Adrenal gland (tissue), 9 donors: ENCODE measurements at regions not wholly inside any gene's neighbourhood (a gene's known extent, or its start where the extent isn't known, plus 50 kb on each side); places are given as distances from the start of the nearest gene placed in this dataset.

Source experiments
- DNase-seq, 7 donors: peaks; one replicate each; pipeline ENCODE4 v3.0.0-alpha.2; 2019 to 2020
- H3K27ac ChIP-seq, 5 donors: fragments of 200-600 bp; sonication (generic) in 4 of 5; 1 replicate in 3 of 5; 2 replicates in 2 of 5; pipeline versions ENCODE4 v1.5.1 to v1.8.0; 2016 to 2020; ENCODE audit warnings: mild to moderate bottlenecking in 1 of 5
- H3K27me3 ChIP-seq: fragments of 200-600 bp; 2 replicates; pipeline ENCODE4 v1.8.0; 2021
- H3K36me3 ChIP-seq, 2 donors: fragments of 200-600 bp; replicated peaks in 1 of 2; 1 replicate in 1 of 2; 2 replicates in 1 of 2; pipeline versions ENCODE4 v1.5.1 to v1.8.0; 2018 to 2022
- H3K4me1 ChIP-seq, 2 donors: fragments of 200-600 bp; replicated peaks in 1 of 2; 1 replicate in 1 of 2; 2 replicates in 1 of 2; pipeline versions ENCODE4 v1.5.1 to v1.8.0; 2018 to 2021
- H3K4me3 ChIP-seq, 4 donors: fragments of 200-600 bp; sonication (generic) in 3 of 4; one replicate each; pipeline ENCODE4 v1.5.1; 2016 to 2018
- H3K9me3 ChIP-seq, 3 donors: fragments of 200-600 bp; sonication (generic) in 1 of 3; replicated peaks in 1 of 3; 1 replicate in 2 of 3; 2 replicates in 1 of 3; pipeline versions ENCODE4 v1.5.1 to v1.8.0; 2016 to 2021
- CTCF ChIP-seq, 6 experiments: fragments of 450-650 bp in 4 of 6; fragments of 200-600 bp in 2 of 6; sonication (generic) in 1 of 6; IDR thresholded peaks; 1 replicate in 5 of 6; 2 replicates in 1 of 6; pipeline versions ENCODE4 v1.5.1 to v1.8.0; 2016 to 2021; ENCODE audit warnings: antibody characterized with exemption in 6 of 6, mild to moderate bottlenecking in 2 of 6, moderate library complexity in 1 of 6
- POLR2A ChIP-seq, 2 donors: fragments of 450-650 bp; IDR thresholded peaks; one replicate each; pipeline ENCODE4 v1.6.1; 2017; ENCODE audit warnings: antibody characterized with exemption in 2 of 2, mild to moderate bottlenecking in 2 of 2, moderate library complexity in 1 of 2
- WGBS, 4 donors: extraction: QIAGEN DNeasy Blood & Tissue Kit in 2 of 4; methylation state at CpG; one replicate each; pipeline versions ENCODE4 v1.1.5 to v1.1.7; 2013 to 2017; 5-methylcytosine and 5-hydroxymethylcytosine counted together
- intact Hi-C, 2 donors: fragments of 100-400 bp; cut with DNase I; formaldehyde crosslinking; loops; one replicate each; pipeline versions ENCODE4 v1.14.1 to v1.15.0; 2022 to 2023
- donor health status: healthy with polysubstance abuse.
- donor health status: Bipolar disorder and iron deficiency.
- donor health status: DM: yes; HTN: yes; CAD: no.
- donor health status: DM: no; HTN: no; CAD: no.
- donor health status: DM: no; HTN: no; CAD: no.

- Histone ChIP-seq H3K4me1 (no peaks in the 10 kb centered on the region), H3K27ac (no peak overlapping the region), H3K9me3 (no peaks in the 10 kb centered on the region), H3K4me3 (no peak overlapping the region), H3K36me3 (no peaks in the 10 kb centered on the region), H3K27me3 (no peaks in the 10 kb centered on the region)
- TF ChIP-seq POLR2A (IDR thresholded peaks at IDR 0.05) (no peak), CTCF (IDR thresholded peaks at IDR 0.05) (no peak)
- WGBS, 4 donors = 12 to 34% (median 28%) methylated on average over 1 of the region's 1 CpG
- intact Hi-C loops = no loop called here
- no peak for DNase-seq
Observed at GRCh38 chr16:51753467-51754127, 602.5 kb upstream of the SALL1 start.

DNA sequence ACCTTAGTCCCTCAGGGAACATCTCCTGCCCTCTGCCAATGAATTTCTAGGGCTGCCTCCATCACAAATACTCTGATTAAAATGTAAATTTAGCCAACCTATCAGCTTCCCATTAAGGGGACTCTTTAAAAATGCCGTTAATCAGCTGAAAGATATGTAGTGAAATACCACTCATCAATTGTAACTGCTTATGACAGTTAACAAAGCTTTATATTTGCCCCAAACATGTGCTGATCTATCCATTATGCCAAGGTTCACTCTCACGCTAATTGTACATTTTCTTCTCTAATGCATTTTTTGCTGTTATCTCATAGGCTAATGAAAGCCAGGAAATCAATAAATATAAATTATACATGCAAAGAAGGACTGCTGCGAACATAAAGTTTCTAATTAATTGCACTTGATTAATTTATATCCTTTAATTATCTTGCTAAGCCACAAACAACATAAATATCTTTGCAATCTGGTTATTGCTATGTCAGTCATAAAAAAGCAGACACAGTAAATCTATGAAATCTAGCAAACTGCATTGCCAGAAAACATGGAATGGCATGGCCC, 601.4 kb upstream of the SALL1 start:
- H3K36me3 ChIP-seq = no peaks in the 10 kb centered on the region
- DNase-seq = no peak
- H3K27me3 ChIP-seq = no peaks in the 10 kb centered on the region
- intact Hi-C loops = no loop called here
- H3K9me3 ChIP-seq = no peaks in the 10 kb centered on the region
- H3K4me1 ChIP-seq = no peaks in the 10 kb centered on the region
- H3K27ac ChIP-seq = no peak overlapping the region
- WGBS, 4 donors = 59 to 76% (median 69%) methylated on average over 3 of the region's 3 CpGs
- no peak overlapping the region for H3K4me3 ChIP-seq
- TF ChIP-seq POLR2A (IDR thresholded peaks at IDR 0.05) (no peak), CTCF (IDR thresholded peaks at IDR 0.05) (no peak)

DNA sequence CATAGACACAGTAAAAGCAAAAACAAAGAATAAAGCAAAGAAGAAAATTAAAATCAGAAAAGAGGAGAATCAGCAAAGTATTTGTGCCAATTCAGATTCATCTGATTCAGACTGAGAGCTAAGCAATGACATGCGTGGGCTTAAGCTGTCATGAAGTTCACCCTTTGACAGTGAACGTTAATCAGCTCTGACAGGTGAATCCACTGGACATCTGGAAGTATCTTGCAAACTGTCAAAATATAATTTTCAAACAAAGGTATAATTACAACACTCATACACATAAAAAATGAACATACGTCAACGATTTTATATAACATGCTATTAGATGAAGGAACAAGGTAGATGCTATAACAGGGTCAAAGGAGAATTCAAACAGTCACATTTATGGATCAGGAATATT, 596.3 kb upstream of the SALL1 start:
- Histone ChIP-seq H3K27me3 (no peaks in the 10 kb centered on the region), H3K9me3 (no peaks in the 10 kb centered on the region), H3K4me3 (no peak overlapping the region), H3K36me3 (no peaks in the 10 kb centered on the region), H3K27ac (no peak overlapping the region), H3K4me1 (no peaks in the 10 kb centered on the region)
- intact Hi-C loops = no loop called here
- no peak for DNase-seq
- WGBS, 4 donors = 69 to 76% (median 73%) methylated on average over 4 of the region's 4 CpGs
- TF ChIP-seq CTCF (IDR thresholded peaks at IDR 0.05) = no peak
- no peak for TF ChIP-seq POLR2A (IDR thresholded peaks at IDR 0.05)

- no peak for TF ChIP-seq CTCF (IDR thresholded peaks at IDR 0.05)
- no peaks in the 10 kb centered on the region for H3K4me1 ChIP-seq
- no peaks in the 10 kb centered on the region for H3K9me3 ChIP-seq
- no peak overlapping the region for H3K27ac ChIP-seq
- 31 to 51% (median 43%) methylated on average over 1 of the region's 1 CpG for WGBS, 4 donors
- H3K27me3 ChIP-seq = no peaks in the 10 kb centered on the region
- no peaks in the 10 kb centered on the region for H3K36me3 ChIP-seq
- intact Hi-C loops = no loop called here
- DNase-seq = no peak
- H3K4me3 ChIP-seq = no peak overlapping the region
Observed at GRCh38 chr16:51734220-51734619, 583.1 kb upstream of the SALL1 start.
